IMR-90 (cell line): ENCODE measurements at regions not wholly inside any gene's neighbourhood (a gene's known extent, or its start where the extent isn't known, plus 50 kb on each side); places are given as distances from the start of the nearest gene placed in this dataset.

ENCODE experiments used
- ATAC-seq: fragments of 200-7000 bp; cut with Tn5 transposase; 2 replicates; pipeline ENCODE4 v1.9.1; 2020; ENCODE audit warnings: low read depth, mild to moderate bottlenecking, moderate library complexity
- BruUV-seq: library from RNA; stranded (reverse); fragments of 400-500 nt; replicated peaks from 2 replicates; lab custom pipeline; 2021; lab: Mats Ljungman, UMichigan
- CTCF ChIA-PET: fragments of 300-600 bp; formaldehyde crosslinking; extraction: SDS; loops from one replicate; lab custom pipeline; 2021; ENCODE audit warnings: antibody characterized with exemption; lab: Yijun Ruan, JAX
- POLR2A ChIA-PET: fragments of 300-600 bp; sonication (Branson Sonifier 250); formaldehyde crosslinking; loops from one replicate; lab custom pipeline; 2022; ENCODE audit warnings: antibody characterized with exemption; ENCODE audit not compliant: unreplicated experiment; lab: Charles Lee
- DNase-seq: peaks from one replicate; pipeline ENCODE4 v3.0.0; 2013
- H2AFZ ChIP-seq: replicated peaks from 2 replicates; pipeline ENCODE3; 2013; ENCODE audit warnings: low read length, mild to moderate bottlenecking; ENCODE audit not compliant: poor library complexity
- H2AK5ac ChIP-seq: 2 replicates; pipeline ENCODE4 v1.6.1; 2013; ENCODE audit warnings: low read depth, low read length, inconsistent platforms
- H2AK9ac ChIP-seq: replicated peaks from 2 replicates; pipeline ENCODE3; 2013; ENCODE audit warnings: mild to moderate bottlenecking, low read depth, low read length, moderate library complexity; ENCODE audit not compliant: poor library complexity
- H2BK120ac ChIP-seq: 2 replicates; pipeline ENCODE4 v1.6.1; 2013; ENCODE audit warnings: low read depth, low read length, inconsistent platforms
- H2BK15ac ChIP-seq: 3 replicates; pipeline ENCODE4 v1.6.1; 2013; ENCODE audit warnings: low read depth, low read length, inconsistent platforms
- H2BK20ac ChIP-seq: 2 replicates; pipeline ENCODE4 v1.6.1; 2013; ENCODE audit warnings: low read depth, mild to moderate bottlenecking, inconsistent platforms, low read length, moderate library complexity
- H2BK5ac ChIP-seq: 2 replicates; pipeline ENCODE4 v1.6.1; 2013; ENCODE audit warnings: mild to moderate bottlenecking, low read depth, low read length, inconsistent platforms; ENCODE audit not compliant: poor library complexity, severe bottlenecking
- H3K14ac ChIP-seq: replicated peaks from 2 replicates; pipeline ENCODE4 v1.6.1; 2013; ENCODE audit warnings: low read depth, low read length, inconsistent platforms
- H3K18ac ChIP-seq: 2 replicates; pipeline ENCODE4 v1.6.1; 2013; ENCODE audit warnings: low read depth, low read length, control low read depth
- H3K23ac ChIP-seq: 2 replicates; pipeline ENCODE4 v1.6.1; 2013; ENCODE audit warnings: low read depth, low read length, inconsistent platforms
- H3K27ac ChIP-seq: 2 replicates; pipeline ENCODE4 v1.5.1; 2013; ENCODE audit warnings: mild to moderate bottlenecking, control low read depth, low read length; ENCODE audit not compliant: insufficient read depth
- H3K27me3 ChIP-seq: 2 replicates; pipeline ENCODE4 v1.6.1; 2013; ENCODE audit warnings: low read length; ENCODE audit not compliant: control insufficient read depth, insufficient read depth
- H3K36me3 ChIP-seq: 2 replicates; pipeline ENCODE4 v1.6.1; 2013; ENCODE audit warnings: low read length, mixed read lengths; ENCODE audit not compliant: control insufficient read depth, insufficient read depth
- H3K4ac ChIP-seq: 2 replicates; pipeline ENCODE4 v1.6.1; 2013; ENCODE audit warnings: low read depth, low read length, inconsistent platforms
- H3K4me1 ChIP-seq: 2 replicates; pipeline ENCODE4 v1.6.1; 2013; ENCODE audit warnings: low read length, mixed read lengths; ENCODE audit not compliant: control insufficient read depth, insufficient read depth
- H3K4me2 ChIP-seq: 2 replicates; pipeline ENCODE4 v1.6.1; 2013; ENCODE audit warnings: low read depth, mild to moderate bottlenecking, control low read depth, low read length, moderate library complexity
- H3K4me3 ChIP-seq: 2 replicates; pipeline ENCODE4 v1.5.1; 2013; ENCODE audit warnings: low read depth, mild to moderate bottlenecking, control low read depth, low read length, moderate library complexity; ENCODE audit not compliant: insufficient read depth
- H3K56ac ChIP-seq: 2 replicates; pipeline ENCODE4 v1.6.1; 2013; ENCODE audit warnings: low read length, inconsistent platforms; ENCODE audit not compliant: insufficient read depth; ENCODE audit errors: extremely low read depth
- H3K79me1 ChIP-seq, 2 experiments: 2 replicates each; pipeline ENCODE4 v1.6.1; 2013; ENCODE audit warnings: low read length in 2 of 2, inconsistent platforms in 1 of 2, low read depth in 1 of 2
- H3K9ac ChIP-seq: 2 replicates; pipeline ENCODE4 v1.6.1; 2013; ENCODE audit warnings: low read depth, low read length, control low read depth
- H3K9me1 ChIP-seq: 2 replicates; pipeline ENCODE4 v1.6.1; 2013; ENCODE audit warnings: low read length, inconsistent platforms; ENCODE audit not compliant: insufficient read depth
- H3K9me3 ChIP-seq: 2 replicates; pipeline ENCODE4 v1.6.1; 2013; ENCODE audit warnings: low read length; ENCODE audit not compliant: control insufficient read depth, insufficient read depth
- H4K20me1 ChIP-seq: 2 replicates; pipeline ENCODE4 v1.6.1; 2013; ENCODE audit warnings: low read length, inconsistent platforms; ENCODE audit not compliant: insufficient read depth
- H4K5ac ChIP-seq: 2 replicates; pipeline ENCODE4 v1.6.1; 2013; ENCODE audit warnings: mild to moderate bottlenecking, low read depth, low read length, control low read depth
- H4K8ac ChIP-seq, 2 experiments: 2 replicates each; pipeline ENCODE4 v1.6.1; 2013; ENCODE audit warnings: low read depth in 2 of 2, low read length in 2 of 2, control low read depth in 1 of 2, inconsistent platforms in 1 of 2
- H4K91ac ChIP-seq: 2 replicates; pipeline ENCODE4 v1.6.1; 2013; ENCODE audit warnings: low read depth, low read length, inconsistent platforms; ENCODE audit not compliant: insufficient read depth
- BHLHE40 ChIP-seq: fragments of 150-350 bp; IDR thresholded peaks from 2 replicates; pipeline ENCODE4 v1.6.1; 2016; ENCODE audit warnings: mild to moderate bottlenecking, low read depth, low read length
- CEBPB ChIP-seq: IDR thresholded peaks from 2 replicates; pipeline ENCODE4 v1.6.1; 2012; ENCODE audit warnings: low read depth, low read length, improper control_type of control experiment
- ELK1 ChIP-seq: fragments of 150-350 bp; IDR thresholded peaks from 2 replicates; pipeline ENCODE4 v1.6.1; 2016; ENCODE audit warnings: low read depth, mild to moderate bottlenecking, low read length, moderate library complexity, borderline replicate concordance
- FOS ChIP-seq: fragments of 150-350 bp; IDR thresholded peaks from 2 replicates; pipeline ENCODE4 v1.6.1; 2016; ENCODE audit warnings: low read depth, low read length
- MAZ ChIP-seq: IDR thresholded peaks from 2 replicates; pipeline ENCODE4 v1.6.1; 2012; ENCODE audit warnings: low read depth, mild to moderate bottlenecking, low read length, improper control_type of control experiment, moderate library complexity, borderline replicate concordance
- MXI1 ChIP-seq: IDR thresholded peaks from 2 replicates; pipeline ENCODE4 v1.6.1; 2012; ENCODE audit warnings: low read depth, mild to moderate bottlenecking, low read length, moderate library complexity, borderline replicate concordance
- POLR2A ChIP-seq: IDR thresholded peaks from 2 replicates; pipeline ENCODE4 v1.6.1; 2012; ENCODE audit warnings: mild to moderate bottlenecking, low read depth, low read length
- RCOR1 ChIP-seq: IDR thresholded peaks from 2 replicates; pipeline ENCODE4 v1.6.1; 2012; ENCODE audit warnings: mild to moderate bottlenecking, low read length, improper control_type of control experiment; ENCODE audit not compliant: insufficient replicate concordance
- USF2 ChIP-seq: fragments of 150-350 bp; IDR thresholded peaks from 2 replicates; pipeline ENCODE4 v1.6.1; 2017; ENCODE audit warnings: mild to moderate bottlenecking, antibody characterized with exemption, low read length, low read depth
- WGBS, 2 experiments: methylation state at CpG; one replicate each; pipeline versions ENCODE4 v1.1.5 to v1.1.7; 2013; ENCODE audit warnings: missing lambda C conversion rate in 2 of 2; ENCODE audit not compliant: insufficient read length in 1 of 2; ENCODE audit errors: extremely low coverage in 2 of 2; 5-methylcytosine and 5-hydroxymethylcytosine counted together
- dilution Hi-C: fragments of 300-500 bp; cut with HindIII; formaldehyde crosslinking; loops from one replicate; pipeline ENCODE4 v1.14.3; 2018; ENCODE audit warnings: low sequenced_read_pairs; ENCODE audit not compliant: unreplicated experiment
- in situ Hi-C: fragments of 300-500 bp; cut with MboI; formaldehyde crosslinking; loops from 3 replicates; pipeline ENCODE4 v1.14.3; 2019; ENCODE audit warnings: low sequenced_read_pairs, inconsistent platforms, mixed read lengths
- intact Hi-C: fragments of 100-400 bp; cut with micrococcal nuclease; formaldehyde crosslinking; loops from 2 replicates; pipeline ENCODE4 v1.10.0; 2022

- WGBS, 2 experiments = 33% methylated on average over 1 of the region's 2 CpGs; no CpG with 5 or more reads in 1 of the 2 experiments
These were observed 222.2 kb upstream of the SERP2 start for GRCh38 chr13:44151474-44151873.

More at GRCh38 chr13:44151474-44151873, 222.2 kb upstream of the SERP2 start:
- no peak overlapping the region for H4K8ac ChIP-seq
- H3K4me1 ChIP-seq = peaks cover 2% of the 10 kb centered on the region; the same call in 1 of the 2 replicates
- no peaks in the 10 kb centered on the region for H3K79me1 ChIP-seq
- H3K27me3 ChIP-seq = no peaks in the 10 kb centered on the region
- H3K23ac ChIP-seq = no peak overlapping the region
- H3K56ac ChIP-seq = no peak overlapping the region
- DNase-seq (no peak), ATAC-seq (no peak)
- no peak overlapping the region for H2BK20ac ChIP-seq
- H3K9me1 ChIP-seq = no peaks in the 10 kb centered on the region
- H4K91ac ChIP-seq = no peak overlapping the region
- H3K36me3 ChIP-seq = no peaks in the 10 kb centered on the region
- no peak overlapping the region for H4K5ac ChIP-seq
- dilution Hi-C loops = no loop called here
- no peak overlapping the region for H3K27ac ChIP-seq
- H4K20me1 ChIP-seq = no peaks in the 10 kb centered on the region
- no peak overlapping the region for H2BK15ac ChIP-seq
- H3K4me3 ChIP-seq = no peak overlapping the region
- H3K9me3 ChIP-seq = no peaks in the 10 kb centered on the region
- no peak overlapping the region for H2AK5ac ChIP-seq
- in situ Hi-C loops = no loop called here
- H3K14ac ChIP-seq = no peak overlapping the region
- H2BK120ac ChIP-seq = no peak overlapping the region
- no TSS peak for BruUV-seq
- intact Hi-C loops = no loop called here
- H3K9ac ChIP-seq = no peak overlapping the region
- no peak overlapping the region for H2AK9ac ChIP-seq
- H2AFZ ChIP-seq = no peak overlapping the region
- H3K4me2 ChIP-seq = no peak overlapping the region
- TF ChIP-seq BHLHE40 = no peak
- no peak for TF ChIP-seq MAZ
- TF ChIP-seq CEBPB = no peak
- TF ChIP-seq MXI1 = no peak
- TF ChIP-seq POLR2A = no peak
- no peak for TF ChIP-seq RCOR1
- no peak for TF ChIP-seq ELK1
- no peak for TF ChIP-seq USF2
- TF ChIP-seq FOS = no peak
- no peak overlapping the region for H3K18ac ChIP-seq
- H3K4ac ChIP-seq = no peak overlapping the region
- CTCF ChIA-PET = no interaction called here
- no peak overlapping the region for H2BK5ac ChIP-seq
- POLR2A ChIA-PET = no interaction called here
